Calu3 (cell line): ENCODE measurements at regions not wholly inside any gene's neighbourhood (a gene's known extent, or its start where the extent isn't known, plus 50 kb on each side); places are given as distances from the start of the nearest gene placed in this dataset.

Source experiments
- BruUV-seq: library from RNA; stranded (reverse); fragments of 400-500 nt; replicated peaks from 2 replicates; lab custom pipeline; 2021; lab: Mats Ljungman, UMichigan
- CTCF ChIA-PET: fragments of 300-600 bp; sonication (Branson Sonifier 250); formaldehyde crosslinking; loops from one replicate; lab custom pipeline; 2022; ENCODE audit warnings: antibody characterized with exemption; lab: Charles Lee
- DNase-seq: peaks from one replicate; pipeline ENCODE4 v3.0.0; 2022
- H3K27ac Mint-ChIP-seq: one replicate; pipeline ENCODE4 v1.8.0; 2022; ENCODE audit warnings: mixed read lengths; ENCODE audit not compliant: unreplicated experiment
- H3K27me3 Mint-ChIP-seq: one replicate; pipeline ENCODE4 v1.8.0; 2022; ENCODE audit warnings: mixed read lengths; ENCODE audit not compliant: unreplicated experiment
- H3K36me3 Mint-ChIP-seq: one replicate; pipeline ENCODE4 v1.8.0; 2022; ENCODE audit warnings: mild to moderate bottlenecking, moderate library complexity, mixed read lengths; ENCODE audit not compliant: insufficient read depth, unreplicated experiment
- H3K4me1 Mint-ChIP-seq: one replicate; pipeline ENCODE4 v1.8.0; 2022; ENCODE audit warnings: mild to moderate bottlenecking, low read depth, mixed read lengths; ENCODE audit not compliant: unreplicated experiment
- H3K4me3 Mint-ChIP-seq: one replicate; pipeline ENCODE4 v1.8.0; 2022; ENCODE audit warnings: mild to moderate bottlenecking, low read depth, moderate library complexity, mixed read lengths; ENCODE audit not compliant: unreplicated experiment
- H3K9me3 Mint-ChIP-seq: one replicate; pipeline ENCODE4 v1.8.0; 2022; ENCODE audit warnings: low read depth, mixed read lengths; ENCODE audit not compliant: unreplicated experiment
- CTCF ChIP-seq: fragments of 200-600 bp; IDR thresholded peaks from one replicate; pipeline ENCODE4 v1.8.0; 2022; ENCODE audit warnings: antibody characterized with exemption; ENCODE audit not compliant: unreplicated experiment
- intact Hi-C: fragments of 100-400 bp; cut with micrococcal nuclease; formaldehyde crosslinking; loops from one replicate; pipeline ENCODE4 v1.10.0; 2022; ENCODE audit not compliant: unreplicated experiment

DNA sequence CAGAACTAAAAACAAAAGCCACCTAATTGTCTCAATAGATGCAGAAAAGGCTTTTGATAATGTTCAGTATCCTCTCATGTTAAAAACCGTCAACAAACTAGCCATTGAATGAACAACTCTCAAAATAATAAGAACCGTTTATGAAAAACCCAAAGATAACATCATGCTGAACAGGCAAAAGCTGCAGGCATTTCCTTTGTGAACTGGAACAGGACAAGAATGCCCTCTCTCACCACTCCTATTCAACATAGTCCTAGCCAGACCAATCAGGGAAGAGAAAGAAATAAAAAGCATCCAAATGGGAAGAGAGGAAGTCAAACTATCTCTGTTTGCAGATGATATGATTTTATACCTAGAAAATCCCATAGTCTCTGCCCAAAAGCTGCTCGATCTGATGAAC is 179.6 kb upstream of the EDNRB start:
- Mint-ChIP-seq H3K27ac (no peak overlapping the region), H3K27me3 (no peaks in the 10 kb centered on the region), H3K36me3 (no peaks in the 10 kb centered on the region), H3K4me1 (no peaks in the 10 kb centered on the region), H3K9me3 (no peaks in the 10 kb centered on the region), H3K4me3 (no peak overlapping the region)
- DNase-seq = no peak
- TF ChIP-seq CTCF = no peak
- no TSS peak for BruUV-seq
- intact Hi-C loops = no loop called here
- CTCF ChIA-PET = no interaction called here

- CTCF ChIA-PET = no interaction called here
- Mint-ChIP-seq H3K27ac (no peak overlapping the region), H3K36me3 (no peaks in the 10 kb centered on the region), H3K9me3 (no peaks in the 10 kb centered on the region), H3K27me3 (no peaks in the 10 kb centered on the region), H3K4me3 (no peak overlapping the region), H3K4me1 (no peaks in the 10 kb centered on the region)
- no peak for DNase-seq
- no peak for TF ChIP-seq CTCF
- intact Hi-C loops = no loop called here
- no TSS peak for BruUV-seq
Observed at GRCh38 chr13:78096221-78096620, 177.6 kb upstream of the EDNRB start.

DNA sequence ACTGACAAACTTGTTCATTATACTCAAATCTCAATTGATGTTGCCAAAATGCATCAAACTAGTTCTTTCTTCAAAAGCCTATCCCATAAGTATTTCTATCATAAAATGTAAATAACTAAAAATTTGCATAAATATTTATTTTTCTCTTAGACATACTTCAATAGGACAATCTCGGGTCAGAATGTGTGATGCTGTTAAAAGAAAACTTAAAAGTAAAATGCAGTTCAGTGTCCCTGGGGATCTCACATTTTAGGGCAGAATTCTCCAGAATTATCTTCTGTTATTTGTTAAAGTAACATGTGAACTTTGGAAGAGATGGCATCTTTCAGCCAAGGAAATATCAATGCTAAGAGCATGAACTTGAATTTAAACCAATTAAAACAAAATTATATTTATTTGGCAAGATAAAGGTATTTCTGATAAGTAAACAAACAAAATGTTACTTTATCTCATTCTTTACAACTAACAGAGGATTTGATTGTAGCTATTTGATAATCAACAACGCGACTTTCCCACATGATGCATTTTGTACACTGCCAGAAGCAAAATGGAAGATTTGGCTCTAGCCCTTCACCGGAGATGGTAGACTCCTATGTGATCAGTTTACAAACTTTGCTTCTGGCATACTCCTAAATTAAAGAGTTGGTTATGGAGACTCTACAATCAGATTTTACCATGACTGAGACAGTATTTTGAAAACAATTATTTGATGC is 169.5 kb upstream of the EDNRB start:
- Mint-ChIP-seq H3K4me1 (no peaks in the 10 kb centered on the region), H3K36me3 (no peaks in the 10 kb centered on the region), H3K9me3 (no peaks in the 10 kb centered on the region), H3K27ac (no peak overlapping the region), H3K4me3 (no peak overlapping the region), H3K27me3 (no peaks in the 10 kb centered on the region)
- intact Hi-C loops = no loop called here
- no peak for DNase-seq
- CTCF ChIA-PET = no interaction called here
- TF ChIP-seq CTCF = no peak
- BruUV-seq = no TSS peak

DNA sequence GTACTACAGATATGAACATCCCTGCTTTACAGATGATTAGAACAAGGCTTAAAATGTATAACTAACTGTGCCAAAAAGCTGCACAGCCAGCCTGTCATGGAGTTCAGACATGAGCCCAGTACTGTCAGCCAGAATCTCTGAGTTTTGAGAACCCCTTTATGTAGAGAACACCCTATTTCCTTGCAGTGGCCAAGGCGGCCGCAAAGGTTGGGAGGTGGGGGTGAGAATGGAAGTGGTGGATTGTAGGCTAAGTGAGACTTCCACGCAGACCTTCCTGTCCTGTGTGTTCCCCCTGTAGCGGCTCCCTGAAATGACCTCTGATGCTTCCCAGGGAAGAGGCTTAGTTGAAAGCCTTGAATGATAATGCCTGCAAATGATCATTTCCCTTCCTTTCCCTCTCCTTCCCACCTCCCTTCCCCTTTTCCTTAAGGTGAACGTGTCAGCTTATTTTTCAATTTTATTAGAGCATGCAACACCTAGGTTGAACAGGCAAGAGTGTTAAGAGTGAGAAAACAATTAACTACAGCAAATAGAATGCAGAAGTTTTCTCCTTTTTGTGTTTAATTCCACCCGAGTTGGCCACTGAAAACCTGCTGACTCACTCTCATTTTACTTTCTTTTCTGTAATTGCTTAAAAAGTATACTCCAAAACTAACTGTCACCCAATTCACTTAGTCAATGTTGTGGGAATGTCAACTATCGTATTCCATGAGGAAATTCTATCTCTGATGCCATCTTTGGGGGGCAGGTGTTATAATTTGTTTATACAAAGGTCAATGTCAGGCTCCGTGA is 167.0 kb upstream of the EDNRB start:
- CTCF ChIA-PET = no interaction called here
- H3K9me3 Mint-ChIP-seq = no peaks in the 10 kb centered on the region
- no TSS peak for BruUV-seq
- TF ChIP-seq CTCF = no peak
- H3K36me3 Mint-ChIP-seq = no peaks in the 10 kb centered on the region
- H3K27me3 Mint-ChIP-seq = no peaks in the 10 kb centered on the region
- no peak overlapping the region for H3K4me3 Mint-ChIP-seq
- H3K27ac Mint-ChIP-seq = no peak overlapping the region
- intact Hi-C loops = no loop called here
- no peak for DNase-seq
- no peaks in the 10 kb centered on the region for H3K4me1 Mint-ChIP-seq
